ENCODE measurements at regions not wholly inside any gene's neighbourhood (a gene's known extent, or its start where the extent isn't known, plus 50 kb on each side); places are given as distances from the start of the nearest gene placed in this dataset.

DNA sequence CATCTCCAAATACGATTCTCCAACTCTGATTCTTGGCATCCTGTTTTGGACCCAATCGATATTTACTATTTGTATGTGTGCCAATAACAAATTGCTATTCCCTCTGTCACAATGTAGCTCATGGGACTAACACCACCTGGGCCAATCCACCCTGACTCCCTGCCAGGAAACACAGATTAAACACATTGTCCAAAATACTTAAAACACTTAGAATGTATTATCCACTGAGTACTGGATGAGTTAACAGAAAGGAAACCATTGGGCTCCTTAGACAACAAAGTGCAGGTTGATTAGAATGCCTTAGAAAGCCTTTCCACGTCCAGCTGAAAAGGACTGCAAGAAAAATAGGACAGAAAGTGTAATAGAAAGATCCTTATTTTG lies 79.4 kb upstream of the ARHGAP28 start:
- H3K4me3 ChIP-seq, result no peak overlapping the region
- no peaks in the 10 kb centered on the region for H3K4me1 ChIP-seq (ENCODE audit: control insufficient read depth in 1 of 2, low read depth in 2 of 2)
- TF ChIP-seq, protein P1, sequence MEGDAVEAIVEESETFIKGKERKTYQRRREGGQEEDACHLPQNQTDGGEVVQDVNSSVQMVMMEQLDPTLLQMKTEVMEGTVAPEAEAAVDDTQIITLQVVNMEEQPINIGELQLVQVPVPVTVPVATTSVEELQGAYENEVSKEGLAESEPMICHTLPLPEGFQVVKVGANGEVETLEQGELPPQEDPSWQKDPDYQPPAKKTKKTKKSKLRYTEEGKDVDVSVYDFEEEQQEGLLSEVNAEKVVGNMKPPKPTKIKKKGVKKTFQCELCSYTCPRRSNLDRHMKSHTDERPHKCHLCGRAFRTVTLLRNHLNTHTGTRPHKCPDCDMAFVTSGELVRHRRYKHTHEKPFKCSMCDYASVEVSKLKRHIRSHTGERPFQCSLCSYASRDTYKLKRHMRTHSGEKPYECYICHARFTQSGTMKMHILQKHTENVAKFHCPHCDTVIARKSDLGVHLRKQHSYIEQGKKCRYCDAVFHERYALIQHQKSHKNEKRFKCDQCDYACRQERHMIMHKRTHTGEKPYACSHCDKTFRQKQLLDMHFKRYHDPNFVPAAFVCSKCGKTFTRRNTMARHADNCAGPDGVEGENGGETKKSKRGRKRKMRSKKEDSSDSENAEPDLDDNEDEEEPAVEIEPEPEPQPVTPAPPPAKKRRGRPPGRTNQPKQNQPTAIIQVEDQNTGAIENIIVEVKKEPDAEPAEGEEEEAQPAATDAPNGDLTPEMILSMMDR (IDR thresholded peaks at IDR 0.05), result no peak
- no peaks in the 10 kb centered on the region for H3K9me3 ChIP-seq
- H3K27me3 ChIP-seq (replicated peaks; ENCODE audit: insufficient read depth), result no peaks in the 10 kb centered on the region
- H3K36me3 ChIP-seq, result no peaks in the 10 kb centered on the region
- H3K27ac ChIP-seq, result no peak overlapping the region
- ATAC-seq (ENCODE audit: insufficient number of reproducible peaks, low FRiP score, low read depth) (no peak), DNase-seq (ENCODE audit: low spot score) (no peak)

DNA sequence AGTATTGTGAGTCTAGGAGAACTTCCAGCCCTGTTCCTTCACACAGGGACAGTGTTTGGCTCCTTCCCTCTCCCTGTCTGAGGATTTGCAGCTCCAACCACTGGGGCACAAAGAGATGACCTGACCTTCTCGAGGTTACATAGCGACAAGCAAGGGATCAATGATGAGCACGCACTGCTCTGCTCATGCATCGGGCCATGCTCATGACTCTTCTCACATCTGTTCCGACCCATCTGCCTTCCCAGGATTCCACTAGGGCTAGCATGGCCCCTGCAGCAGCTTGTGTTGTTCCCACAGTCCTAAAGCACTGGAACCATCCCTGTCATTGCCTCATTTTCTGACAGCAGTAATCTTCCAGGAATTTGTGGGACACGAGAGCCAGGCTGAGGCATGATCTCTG lies 78.8 kb upstream of the ARHGAP28 start:
- Histone ChIP-seq H3K9me3 (no peaks in the 10 kb centered on the region), H3K4me1 (ENCODE audit: control insufficient read depth in 1 of 2, low read depth in 2 of 2) (no peaks in the 10 kb centered on the region), H3K27ac (no peak overlapping the region), H3K36me3 (no peaks in the 10 kb centered on the region), H3K4me3 (no peak overlapping the region), H3K27me3 (replicated peaks; ENCODE audit: insufficient read depth) (no peaks in the 10 kb centered on the region)
- TF ChIP-seq, protein P1 (IDR thresholded peaks at IDR 0.05), result no peak
- DNase-seq (ENCODE audit: low spot score), result no peak
- ATAC-seq (ENCODE audit: insufficient number of reproducible peaks, low FRiP score, low read depth), result no peak

DNA sequence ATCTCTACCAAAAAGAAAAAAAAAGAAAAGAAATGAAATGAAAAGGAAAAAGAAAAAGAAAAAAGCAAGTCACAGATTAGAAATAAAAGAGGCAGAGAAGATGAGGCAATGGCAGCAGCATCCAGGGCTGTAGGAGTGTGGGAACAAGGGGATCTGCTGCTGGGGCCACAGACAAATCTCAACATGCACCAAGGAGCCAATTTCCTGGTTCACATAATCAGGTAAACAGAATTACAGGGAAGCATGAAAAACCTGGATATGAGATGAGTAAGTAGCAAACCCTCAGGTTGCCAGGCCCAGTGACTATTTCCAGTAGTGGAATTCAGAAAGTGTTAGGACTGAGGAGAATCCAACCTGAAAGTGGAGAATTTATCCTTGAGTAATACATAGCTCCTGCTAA lies 77.4 kb upstream of the ARHGAP28 start:
- DNase-seq (ENCODE audit: low spot score) (no peak), ATAC-seq (ENCODE audit: insufficient number of reproducible peaks, low FRiP score, low read depth) (no peak)
- Histone ChIP-seq H3K4me1 (ENCODE audit: control insufficient read depth in 1 of 2, low read depth in 2 of 2) (no peaks in the 10 kb centered on the region), H3K27ac (no peak overlapping the region), H3K36me3 (no peaks in the 10 kb centered on the region), H3K4me3 (no peak overlapping the region), H3K27me3 (replicated peaks; ENCODE audit: insufficient read depth) (no peaks in the 10 kb centered on the region), H3K9me3 (no peaks in the 10 kb centered on the region)
- TF ChIP-seq, protein P1 (IDR thresholded peaks at IDR 0.05), result no peak

DNA sequence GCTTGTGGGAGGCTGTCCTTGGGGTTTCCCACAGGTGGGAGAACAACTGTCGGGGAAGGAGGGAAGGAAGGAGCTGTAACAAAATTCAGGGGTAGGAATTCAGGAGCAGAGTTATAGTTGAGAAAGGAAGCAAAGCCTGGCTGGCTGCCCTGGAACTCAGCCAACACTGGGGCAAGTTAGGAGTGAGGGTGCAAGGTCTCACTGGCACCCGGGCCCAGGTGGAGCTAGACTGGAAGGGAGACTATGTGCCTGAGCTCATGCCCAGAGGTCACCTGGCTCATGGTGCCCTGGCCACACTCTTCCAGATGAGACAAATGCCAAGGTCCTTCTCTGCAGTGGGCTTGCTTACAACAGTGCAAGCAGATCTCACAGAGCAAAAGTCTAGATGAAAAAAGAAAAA lies 75.6 kb upstream of the ARHGAP28 start:
- Histone ChIP-seq H3K36me3 (no peaks in the 10 kb centered on the region), H3K27me3 (replicated peaks; ENCODE audit: insufficient read depth) (no peaks in the 10 kb centered on the region), H3K4me1 (ENCODE audit: control insufficient read depth in 1 of 2, low read depth in 2 of 2) (no peaks in the 10 kb centered on the region), H3K9me3 (no peaks in the 10 kb centered on the region), H3K4me3 (no peak overlapping the region), H3K27ac (no peak overlapping the region)
- no peak for ATAC-seq (ENCODE audit: insufficient number of reproducible peaks, low FRiP score, low read depth)
- TF ChIP-seq, protein P1 (IDR thresholded peaks at IDR 0.05), result no peak
- DNase-seq (ENCODE audit: low spot score), result no peak

DNA sequence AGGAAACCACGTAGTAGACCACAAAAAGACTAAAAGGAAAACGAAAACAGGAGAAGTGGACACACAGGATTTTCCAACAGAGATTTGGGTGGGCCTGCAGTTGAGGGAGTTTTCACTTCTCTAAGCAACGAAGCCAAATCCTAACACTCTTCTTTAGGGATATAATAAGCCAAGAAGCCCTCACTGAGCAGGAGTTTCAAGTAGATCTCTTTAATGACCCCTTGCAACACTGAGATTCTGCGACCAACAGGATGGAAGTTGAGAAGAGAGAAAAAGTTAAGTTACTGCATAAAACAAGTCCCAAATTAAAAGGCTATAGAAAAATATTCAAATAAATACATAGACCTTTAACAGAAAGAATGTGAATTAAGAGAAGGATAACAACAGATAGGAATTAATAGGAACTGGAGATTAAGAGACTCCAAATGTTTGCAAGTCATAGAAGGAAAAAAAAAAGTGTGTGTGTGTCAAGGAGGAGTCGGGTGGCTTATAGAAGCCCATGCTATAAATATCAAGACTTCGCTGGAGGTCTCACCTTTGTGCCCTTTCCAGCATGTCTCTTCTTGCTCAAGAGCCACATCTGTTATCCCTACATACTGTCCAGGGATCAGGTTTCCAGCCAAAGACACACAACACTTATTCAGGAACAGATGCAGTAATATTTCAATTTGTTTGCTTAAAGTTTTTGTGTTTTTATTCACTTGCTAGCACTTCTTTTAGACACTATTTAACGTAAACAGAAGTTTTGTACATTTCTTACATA lies 69.4 kb upstream of the ARHGAP28 start:
- Histone ChIP-seq H3K9me3 (no peaks in the 10 kb centered on the region), H3K27ac (no peak overlapping the region), H3K36me3 (no peaks in the 10 kb centered on the region), H3K27me3 (replicated peaks; ENCODE audit: insufficient read depth) (no peaks in the 10 kb centered on the region), H3K4me1 (ENCODE audit: control insufficient read depth in 1 of 2, low read depth in 2 of 2) (no peaks in the 10 kb centered on the region), H3K4me3 (no peak overlapping the region)
- TF ChIP-seq, protein P1 (IDR thresholded peaks at IDR 0.05), result no peak
- ATAC-seq (ENCODE audit: insufficient number of reproducible peaks, low FRiP score, low read depth) (no peak), DNase-seq (ENCODE audit: low spot score) (no peak)
